SKM-1 treated with dmso at 0.1 percent for 144 hours (cell line): ENCODE measurements at regions not wholly inside any gene's neighbourhood (a gene's known extent, or its start where the extent isn't known, plus 50 kb on each side); places are given as distances from the start of the nearest gene placed in this dataset.

ENCODE experiments used
- DNase-seq: peaks from one replicate; lab custom pipeline; 2025; ENCODE audit not compliant: unreplicated experiment; lab: John Stamatoyannopoulos, UW

- no peak for DNase-seq
These were observed 266.7 kb upstream of the C2CD4B start for GRCh38 chr15:62431817-62432216.

- no peak for DNase-seq
These were observed 267.8 kb upstream of the C2CD4B start for GRCh38 chr15:62432702-62433398.

GRCh38 chr15:62436235-62436634 is 271.1 kb upstream of the C2CD4B start:
- no peak for DNase-seq

GRCh38 chr15:62437753-62438152 is 272.7 kb upstream of the C2CD4B start:
- DNase-seq: no peak

GRCh38 chr15:62439543-62440016 is 274.5 kb upstream of the C2CD4B start:
- no peak for DNase-seq

GRCh38 chr15:62440362-62441105 is 275.4 kb upstream of the C2CD4B start:
- no peak for DNase-seq

GRCh38 chr15:62444104-62445022 is 279.3 kb upstream of the C2CD4B start:
- DNase-seq: no peak

GRCh38 chr15:62445244-62445643 is 280.2 kb upstream of the C2CD4B start:
- no peak for DNase-seq

GRCh38 chr15:62446984-62447383 is 281.9 kb upstream of the C2CD4B start:
- no peak for DNase-seq

GRCh38 chr15:62447742-62448141 is 282.7 kb upstream of the C2CD4B start:
- DNase-seq: no peak

GRCh38 chr15:62449638-62450037 is 284.6 kb upstream of the C2CD4B start:
- no peak for DNase-seq

GRCh38 chr15:62450061-62450460 is 285.0 kb upstream of the C2CD4B start:
- DNase-seq: no peak

GRCh38 chr15:62452026-62452425 is 286.9 kb upstream of the C2CD4B start:
- DNase-seq: no peak

GRCh38 chr15:62452667-62453066 is 287.6 kb upstream of the C2CD4B start:
- DNase-seq: no peak

GRCh38 chr15:62453375-62453774 is 288.3 kb upstream of the C2CD4B start:
- no peak for DNase-seq

GRCh38 chr15:62453981-62454380 is 288.9 kb upstream of the C2CD4B start:
- DNase-seq: no peak

GRCh38 chr15:62454567-62455172 is 289.6 kb upstream of the C2CD4B start:
- no peak for DNase-seq

- DNase-seq: no peak
These were observed 290.4 kb upstream of the C2CD4B start for GRCh38 chr15:62455441-62455921.

GRCh38 chr15:62456011-62456920 is 291.2 kb upstream of the C2CD4B start:
- DNase-seq: no peak

GRCh38 chr15:62457100-62457499 is 292.0 kb upstream of the C2CD4B start:
- DNase-seq: no peak
